Activated CD8-positive, alpha-beta memory T cell treated with anti-CD3 and anti-CD28 coated beads, Interleukin-2, amount 50 U/mL, for 24 hours (primary cell): ENCODE measurements at regions not wholly inside any gene's neighbourhood (a gene's known extent, or its start where the extent isn't known, plus 50 kb on each side); places are given as distances from the start of the nearest gene placed in this dataset.

Experiments
- DNase-seq: peaks from one replicate; pipeline ENCODE4 v3.0.0-alpha.2; 2020; ENCODE audit errors: extremely low read depth

DNA sequence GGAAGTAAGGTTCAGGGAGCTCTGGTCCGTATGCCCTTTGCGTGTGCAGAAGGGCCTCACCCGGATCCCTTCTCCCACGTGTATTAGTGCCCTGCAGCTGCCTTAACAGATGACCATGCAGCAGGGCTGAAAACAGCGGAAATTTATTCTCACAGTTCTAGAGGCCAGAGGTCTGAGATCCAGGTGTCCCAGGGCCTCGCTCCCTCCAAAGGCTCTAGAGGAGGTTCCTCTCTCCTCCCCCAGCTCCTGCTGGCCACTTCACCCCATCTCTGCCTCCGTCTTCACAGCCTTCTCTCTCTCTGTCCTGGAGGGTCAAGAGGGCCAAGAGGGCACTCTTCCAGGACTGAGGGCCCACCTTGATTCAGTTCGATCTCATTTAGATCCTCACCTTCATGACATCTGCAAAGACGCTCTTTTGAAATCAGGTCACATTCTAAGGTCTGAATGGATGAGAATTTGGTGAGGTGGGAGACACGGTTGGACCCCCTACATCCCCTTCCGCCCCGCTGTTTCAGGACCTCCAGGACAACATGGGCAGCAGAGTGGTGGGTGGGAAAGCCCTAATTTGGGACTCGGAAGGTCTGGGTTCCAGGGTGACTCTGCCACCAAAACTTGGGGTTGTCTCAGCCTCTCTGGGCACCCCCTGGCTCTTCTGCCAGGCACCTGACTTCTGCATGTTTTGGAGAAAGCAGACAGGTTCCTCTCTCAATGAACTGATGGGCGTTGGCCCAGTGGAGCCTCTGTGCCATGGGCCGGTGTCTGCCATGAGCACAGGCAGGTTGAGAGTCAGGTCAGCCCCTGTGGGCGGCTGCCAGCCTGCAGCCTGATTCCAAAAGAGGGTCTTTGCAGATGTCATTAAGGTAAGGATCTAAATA is 361.2 kb downstream of the SEC14L1 start:
- no peak for DNase-seq

DNA sequence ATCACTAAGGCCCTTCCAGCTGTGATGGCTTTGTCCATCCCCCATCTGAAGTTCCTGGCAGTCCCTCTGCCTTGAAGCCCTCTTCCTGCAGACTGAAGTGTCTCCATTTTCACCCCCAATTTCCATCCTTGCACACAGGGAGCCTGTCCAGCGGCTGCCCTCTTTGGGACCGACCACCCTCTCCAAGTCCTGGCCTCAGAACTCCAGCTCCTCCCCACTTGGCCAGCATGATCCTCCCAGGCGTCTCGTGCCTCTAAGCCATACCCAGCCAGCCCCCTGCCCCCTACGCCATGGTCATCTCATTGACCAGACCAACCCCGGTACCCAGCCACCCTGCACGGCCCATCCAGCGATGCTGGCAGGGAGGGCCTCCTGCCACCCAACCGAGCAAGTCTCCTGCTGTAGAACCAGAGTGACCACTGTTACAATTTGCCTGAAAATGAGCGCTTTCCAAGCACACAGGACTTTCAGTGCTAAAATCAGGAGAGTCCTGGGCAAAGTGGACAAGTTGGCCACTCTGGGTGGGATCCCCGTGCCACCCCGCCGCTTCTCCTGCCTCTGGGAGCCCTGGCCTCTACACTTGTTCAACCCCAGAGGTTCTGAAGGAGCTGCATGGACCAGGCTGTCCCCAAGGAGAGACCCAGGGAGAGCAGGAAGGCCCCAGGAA is 362.0 kb downstream of the SEC14L1 start:
- DNase-seq, result no peak

DNA sequence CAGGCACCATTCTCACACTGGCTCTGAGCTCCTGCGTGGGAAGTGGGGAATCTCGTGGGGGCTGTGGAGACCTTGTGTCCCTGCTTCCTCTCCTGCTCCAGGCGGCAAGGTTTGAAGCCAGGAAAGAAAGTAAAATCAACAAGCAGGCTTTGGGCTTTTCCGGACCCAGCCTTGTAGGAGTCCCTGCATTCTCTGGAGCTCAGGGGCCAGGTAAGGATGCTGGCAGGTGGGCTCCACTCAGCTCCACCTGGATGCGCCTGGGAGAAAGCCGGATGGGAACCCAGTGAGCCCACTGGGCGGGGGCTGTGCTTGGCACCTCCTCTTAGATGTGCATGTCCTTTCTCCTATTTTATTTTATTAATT is 362.5 kb downstream of the SEC14L1 start:
- no peak for DNase-seq

DNA sequence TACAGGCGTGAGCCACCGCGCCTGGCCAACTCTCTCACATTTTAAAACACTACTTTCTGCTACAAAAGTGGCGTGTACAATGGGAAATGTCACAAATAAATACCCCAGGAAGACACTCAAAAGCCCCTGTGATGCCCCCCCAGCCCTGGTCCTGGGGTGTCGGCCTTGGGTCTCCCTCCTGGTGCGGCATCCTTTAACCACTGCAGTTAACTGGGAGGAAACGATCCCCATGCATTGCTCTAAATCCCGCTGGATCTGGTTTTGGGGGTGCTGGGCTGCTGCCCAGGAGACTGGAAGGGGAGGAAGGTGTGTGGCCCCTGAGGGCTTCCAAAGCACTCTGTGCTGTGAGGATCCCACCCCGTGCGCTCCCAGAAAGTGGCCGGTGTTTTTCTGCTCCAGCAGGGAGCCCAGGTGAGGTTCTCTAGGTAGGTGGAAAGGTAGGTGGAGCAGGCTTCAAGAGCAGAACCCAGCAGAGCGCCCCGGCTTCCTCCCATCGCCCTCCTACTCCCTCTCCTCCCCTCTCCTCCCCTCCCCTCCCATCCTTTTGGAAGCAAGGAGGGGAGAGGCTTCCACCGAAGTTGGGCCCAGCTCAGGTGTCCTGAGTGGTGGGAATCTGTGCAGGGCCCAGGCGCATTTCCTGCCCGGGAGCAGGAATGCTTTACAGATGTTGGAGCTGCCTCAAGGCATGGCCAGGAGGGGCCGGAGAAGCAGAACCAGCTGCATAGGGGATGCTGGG is 363.3 kb downstream of the SEC14L1 start:
- no peak for DNase-seq

DNA sequence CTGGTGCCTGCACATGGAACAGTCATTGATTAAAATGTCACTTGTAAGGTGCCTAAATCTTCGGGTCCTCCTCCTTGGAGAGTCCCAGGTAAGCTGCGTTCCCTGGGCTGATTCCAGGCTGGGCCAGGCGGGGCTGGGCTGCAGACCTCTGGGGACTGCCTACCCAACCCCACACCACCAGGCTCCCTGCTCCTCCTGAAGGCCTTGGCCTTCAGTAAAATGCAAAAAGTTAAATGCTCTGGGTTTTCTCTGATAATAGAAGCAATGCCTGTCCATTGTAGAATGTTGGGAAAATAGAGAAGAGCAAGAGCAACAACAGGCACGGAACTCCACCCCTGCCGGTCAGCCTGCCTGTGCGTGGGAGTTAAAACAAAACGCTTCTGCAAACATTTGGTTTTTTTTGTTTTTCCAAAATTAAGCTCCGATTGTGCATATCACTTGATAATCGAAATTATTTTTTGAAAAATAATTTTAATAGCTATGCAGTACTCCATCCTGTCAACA is 363.9 kb downstream of the SEC14L1 start:
- DNase-seq, result no peak

DNA sequence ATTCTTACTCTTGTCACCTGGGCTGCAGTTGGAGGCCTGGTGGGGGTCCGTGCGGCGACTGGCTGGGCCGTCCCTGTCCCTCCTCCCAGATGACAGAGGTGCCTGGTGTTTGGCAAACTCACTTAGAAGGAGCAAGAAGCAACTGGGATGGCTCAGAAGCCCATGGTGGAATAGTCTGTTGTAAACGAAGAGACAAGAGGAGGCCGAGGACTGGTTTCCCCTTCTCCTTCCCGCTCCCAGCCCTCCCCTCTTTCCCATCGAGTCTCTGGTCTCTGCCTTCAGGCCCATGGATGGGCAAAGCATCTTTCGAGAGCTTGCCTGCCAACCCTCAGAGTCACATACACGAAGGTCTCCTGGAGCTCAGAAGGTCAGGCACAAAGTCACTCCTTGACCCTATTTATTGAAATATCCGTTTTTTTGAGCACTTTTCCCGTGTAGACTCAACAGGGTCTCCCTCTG is 364.4 kb downstream of the SEC14L1 start:
- no peak for DNase-seq

DNA sequence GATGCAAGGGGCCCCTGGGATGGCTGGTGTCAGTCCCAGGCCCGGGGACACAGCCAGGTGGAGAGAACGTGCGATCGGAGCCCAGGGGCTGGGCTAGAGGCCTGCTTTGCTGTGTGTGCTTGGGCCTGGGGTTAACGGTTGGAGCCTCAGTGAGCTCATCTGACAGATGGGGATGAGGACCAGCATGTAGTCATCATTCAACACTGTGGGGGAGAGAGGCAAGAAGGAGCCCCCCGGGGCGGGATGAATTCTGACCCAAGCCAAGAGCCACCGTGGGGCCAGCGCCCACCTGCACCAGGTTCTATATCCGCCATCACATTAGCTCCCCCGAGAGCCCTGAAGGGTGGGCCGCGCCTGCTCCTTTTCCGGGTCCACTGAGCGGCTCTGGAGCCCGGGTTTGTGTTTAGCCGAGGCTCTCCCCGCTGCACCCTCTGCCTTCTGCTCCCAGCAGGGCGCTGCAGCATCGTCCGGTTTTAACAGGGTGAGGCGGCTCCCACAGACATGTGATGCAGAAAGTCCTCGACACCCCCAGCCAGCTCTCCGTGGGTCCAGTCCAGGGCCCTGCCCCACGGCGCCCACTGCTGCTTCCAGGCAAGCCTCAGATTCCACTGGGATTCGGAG is 365.7 kb downstream of the SEC14L1 start:
- no peak for DNase-seq

DNA sequence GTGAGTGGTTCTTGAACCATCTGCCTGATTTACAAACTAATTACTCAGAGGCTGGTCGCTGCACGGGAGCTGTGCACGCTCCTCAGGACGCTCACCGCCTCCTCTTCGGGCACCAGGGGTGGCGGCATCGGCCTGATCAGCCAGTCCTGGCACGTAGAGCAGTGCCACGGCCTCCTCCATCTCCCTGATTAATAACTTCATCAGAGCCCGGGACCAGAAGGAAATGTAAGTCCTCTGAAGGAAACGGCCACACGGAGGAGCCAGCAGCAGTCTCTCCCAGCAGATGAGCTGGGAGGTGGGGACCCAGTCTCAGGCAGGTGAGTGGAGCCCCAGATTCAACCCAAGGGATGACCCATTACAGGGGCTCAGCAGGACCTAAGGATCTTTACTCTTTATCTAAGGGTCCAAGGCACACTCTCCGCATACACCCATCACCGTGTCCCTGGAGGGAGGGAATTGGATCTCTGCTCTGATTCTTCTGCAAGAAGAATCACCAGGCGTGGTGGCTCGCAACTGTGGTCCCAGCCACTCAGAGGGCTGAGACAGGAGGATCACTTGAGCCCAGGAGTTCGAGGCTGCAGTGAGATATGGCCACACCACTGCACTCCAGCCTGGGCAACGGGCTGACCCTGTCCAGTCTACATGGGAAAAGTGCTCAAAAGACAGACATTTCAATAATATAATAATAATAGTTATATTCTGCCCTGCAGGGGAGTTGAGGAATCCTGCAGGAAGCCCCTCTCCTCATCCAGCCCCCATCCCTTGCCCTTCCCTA is 366.5 kb downstream of the SEC14L1 start:
- no peak for DNase-seq

DNA sequence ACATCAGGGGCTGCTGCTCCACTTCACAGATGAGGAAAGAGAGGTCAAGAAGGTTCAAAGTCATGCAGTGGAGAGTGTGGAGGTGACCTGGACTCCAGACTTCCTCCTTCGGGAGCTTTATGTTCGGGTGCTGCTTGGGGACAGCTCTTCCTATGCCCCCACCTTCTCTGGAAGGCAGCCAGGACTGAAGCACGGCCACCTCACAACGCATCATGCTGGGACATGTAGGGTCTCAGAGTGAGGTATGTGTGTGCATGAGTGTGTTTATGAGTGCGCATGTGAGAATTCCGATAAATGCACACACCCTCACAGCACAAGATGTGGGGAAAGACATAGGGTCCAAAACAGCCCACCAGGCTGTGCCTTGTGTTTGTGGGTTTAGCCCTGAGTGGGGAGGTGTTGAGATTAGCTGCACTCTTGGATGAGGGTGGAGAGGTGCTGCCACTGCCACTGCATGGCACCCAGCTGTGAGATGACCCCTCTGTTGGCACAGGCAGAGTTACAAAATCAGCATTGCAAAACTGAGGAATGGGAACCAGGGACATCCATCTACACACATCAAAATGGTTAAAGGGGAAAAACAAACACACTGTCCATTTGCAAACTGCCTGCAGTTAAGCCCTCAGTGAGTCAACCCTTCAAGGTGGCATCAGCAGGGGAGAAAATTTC is 367.4 kb downstream of the SEC14L1 start:
- DNase-seq, result no peak

DNA sequence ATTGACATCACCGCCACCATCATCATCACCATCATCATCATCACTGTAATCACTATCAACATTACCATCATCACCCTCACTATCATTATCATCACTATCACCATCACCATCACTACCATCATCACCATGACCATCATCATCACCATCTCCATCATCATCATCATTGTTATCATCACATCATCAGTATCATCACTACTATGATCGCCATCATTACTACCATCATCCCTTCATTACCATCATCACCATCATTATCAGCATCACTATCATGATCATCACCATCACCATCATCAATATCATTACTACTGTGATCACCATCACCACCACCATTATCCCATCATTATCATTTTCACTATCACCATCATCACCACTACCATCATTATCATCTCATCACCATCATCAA is 368.3 kb downstream of the SEC14L1 start:
- no peak for DNase-seq

DNA sequence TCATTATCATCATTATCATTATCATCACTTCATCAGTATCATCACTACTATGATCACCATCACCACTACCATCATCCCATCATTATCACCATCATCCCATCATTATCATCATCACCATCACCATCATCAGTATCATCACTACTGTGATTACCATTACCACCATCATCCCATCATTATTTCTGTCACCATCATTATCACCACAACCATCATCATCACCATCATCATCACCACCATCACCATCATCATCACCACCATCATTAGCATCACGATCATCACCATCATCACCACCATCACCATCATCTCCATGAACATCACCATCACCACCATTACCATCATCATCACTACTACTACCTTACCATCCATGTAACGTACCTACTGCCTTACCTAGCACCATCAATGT is 368.8 kb downstream of the SEC14L1 start:
- DNase-seq, result no peak

DNA sequence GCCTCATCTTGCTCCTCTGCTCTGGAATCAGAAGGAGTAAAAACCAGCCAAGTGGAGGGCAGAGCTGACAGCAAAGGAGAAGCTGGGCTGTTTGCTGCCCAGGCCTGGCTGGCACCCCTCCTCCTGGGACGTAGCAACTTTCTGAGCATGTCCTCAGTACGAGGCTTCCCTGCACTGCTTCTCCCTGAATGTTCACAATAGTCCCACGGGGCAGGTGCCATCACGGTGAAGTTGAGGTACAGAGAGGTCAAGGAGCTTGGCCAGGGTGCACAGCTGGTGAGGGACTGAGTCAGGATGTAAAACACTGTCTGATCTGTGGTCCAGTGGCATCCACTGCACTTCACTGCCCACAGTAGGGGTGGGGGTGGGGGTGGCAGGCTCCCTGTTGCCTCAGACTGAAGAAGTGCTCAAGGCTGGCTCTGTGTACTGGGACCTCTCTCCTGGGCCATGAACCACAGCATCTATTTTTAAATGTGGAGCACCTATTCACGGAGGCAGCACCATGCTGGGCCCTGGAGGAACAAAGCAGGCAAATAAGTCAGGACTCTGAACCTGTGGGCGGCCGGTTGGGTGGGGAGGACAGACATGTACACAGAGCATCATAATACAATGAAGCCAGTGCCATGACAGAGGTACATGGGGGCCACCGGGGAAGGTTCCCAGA is 369.5 kb downstream of the SEC14L1 start:
- DNase-seq, result no peak

DNA sequence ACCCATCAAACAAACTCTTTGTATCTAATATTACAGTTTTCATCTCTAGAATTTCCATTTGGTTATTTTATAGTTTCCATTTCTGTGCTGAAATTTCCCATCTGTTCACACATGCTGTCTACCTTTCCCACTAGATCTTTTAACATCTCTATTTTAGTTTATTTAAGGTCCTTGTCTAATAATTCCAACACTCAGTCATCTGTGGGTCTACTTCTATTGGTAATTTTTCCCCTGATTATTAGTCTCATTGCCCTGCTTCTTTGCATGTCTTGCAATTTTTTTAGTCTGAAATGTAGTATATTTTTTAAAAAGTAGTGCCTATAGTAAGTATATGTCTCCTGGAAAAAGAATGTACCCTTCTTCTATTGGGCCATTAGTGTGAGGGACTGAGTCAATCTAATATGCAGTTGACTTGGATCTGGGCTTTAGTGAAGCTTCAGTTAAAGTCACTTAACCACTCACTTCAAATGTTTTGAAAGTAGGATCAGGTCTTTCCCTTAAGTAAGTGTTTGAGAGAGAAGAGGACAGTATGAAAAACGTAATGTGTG is 370.8 kb downstream of the SEC14L1 start:
- DNase-seq, result no peak

DNA sequence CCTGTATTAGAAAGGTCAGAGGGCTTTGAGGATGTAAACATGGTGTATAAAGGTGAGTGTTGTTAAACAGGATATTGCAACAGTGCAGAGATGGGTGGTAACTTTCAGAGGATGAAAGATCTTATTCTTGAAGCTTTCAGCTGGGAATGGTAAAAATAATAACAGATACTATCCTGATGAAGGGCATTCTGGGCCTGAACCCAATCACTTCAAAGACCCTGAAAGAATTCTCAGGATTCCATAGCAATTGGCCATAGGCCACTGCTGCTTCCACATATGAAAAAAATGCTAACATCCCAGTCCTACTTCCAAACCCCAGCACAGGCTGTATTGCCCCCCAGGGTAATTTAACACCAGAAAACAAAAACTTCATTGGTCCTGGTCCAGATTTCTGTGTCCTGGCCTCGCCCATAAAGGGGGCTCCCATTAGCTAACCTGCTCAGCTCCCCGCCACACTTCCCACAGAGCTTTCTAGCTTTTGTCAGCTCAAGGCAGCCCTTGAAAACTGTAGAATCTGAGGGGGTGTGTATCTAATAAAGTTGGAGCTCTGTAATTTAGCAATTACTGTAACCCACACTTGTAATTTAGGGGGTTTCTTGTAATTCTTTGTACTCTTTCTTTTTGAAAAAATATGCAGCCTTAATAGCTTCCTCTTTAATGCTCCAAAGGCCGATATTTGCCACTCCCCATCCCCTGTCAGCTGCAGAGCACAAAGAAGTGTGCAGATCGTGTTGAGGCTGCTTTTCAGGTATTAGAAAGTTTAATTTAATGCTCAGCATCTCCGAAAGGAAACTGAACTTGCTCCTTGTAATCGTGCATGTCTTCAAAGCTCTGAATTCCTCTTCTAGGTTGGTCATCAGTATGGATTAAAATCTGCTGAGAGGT is 371.5 kb downstream of the SEC14L1 start:
- DNase-seq, result no peak

DNA sequence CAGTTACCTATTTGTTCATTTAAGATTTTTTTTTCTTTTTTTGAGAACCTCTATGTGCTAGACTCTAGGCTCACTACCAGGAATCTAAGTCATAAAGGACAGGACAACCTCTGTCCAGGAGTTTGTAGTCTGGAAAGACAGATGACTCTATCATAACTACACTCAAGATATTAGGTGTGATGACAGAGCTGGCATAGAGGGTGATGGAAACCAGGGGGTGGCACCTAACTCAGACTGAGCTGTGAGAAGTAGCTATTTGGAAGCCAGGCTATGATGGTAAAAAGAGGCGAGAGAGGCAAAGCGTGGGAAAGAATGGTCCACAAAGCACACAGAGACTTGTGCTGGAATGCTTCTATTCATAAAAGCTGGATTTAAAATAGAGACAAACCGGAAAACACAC is 372.3 kb downstream of the SEC14L1 start:
- DNase-seq, result no peak

DNA sequence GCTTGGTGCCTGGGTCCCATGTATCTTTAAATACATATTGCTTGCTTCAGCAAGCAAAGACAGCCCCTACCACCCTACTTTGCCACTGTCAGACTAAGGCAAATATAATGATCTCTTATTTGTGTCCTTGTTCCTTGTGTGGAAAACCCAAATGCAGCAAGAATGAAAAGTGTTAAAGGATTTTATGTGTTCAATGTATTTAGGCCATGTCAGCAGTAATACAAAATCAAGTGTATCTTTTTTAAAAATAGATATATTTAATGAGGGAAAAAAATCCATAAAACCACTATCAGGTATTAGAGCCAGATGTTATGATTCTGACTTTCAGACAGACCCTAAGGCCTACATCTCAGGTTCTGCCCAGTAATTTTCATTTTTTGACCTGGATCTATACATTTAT is 374.5 kb downstream of the SEC14L1 start:
- no peak for DNase-seq

DNA sequence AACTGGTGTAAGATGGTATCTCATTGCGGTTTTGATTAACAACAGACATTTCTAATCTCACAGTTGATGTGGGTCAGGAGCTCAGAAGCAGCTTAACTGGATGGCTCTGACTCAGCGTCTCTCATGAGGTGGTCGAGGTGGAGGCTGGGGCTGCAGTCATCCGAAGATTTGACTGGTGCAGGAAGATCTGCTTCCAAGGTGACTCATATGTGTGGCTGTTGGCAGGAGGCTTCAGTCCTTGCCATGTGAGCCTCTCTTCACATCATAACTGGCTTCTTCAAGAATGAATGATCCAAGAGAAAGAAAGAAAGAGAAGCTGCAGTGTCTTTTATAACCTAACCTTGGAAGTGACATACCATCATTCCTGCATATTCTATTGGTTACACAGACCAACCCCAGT is 376.1 kb downstream of the SEC14L1 start:
- DNase-seq, result no peak

DNA sequence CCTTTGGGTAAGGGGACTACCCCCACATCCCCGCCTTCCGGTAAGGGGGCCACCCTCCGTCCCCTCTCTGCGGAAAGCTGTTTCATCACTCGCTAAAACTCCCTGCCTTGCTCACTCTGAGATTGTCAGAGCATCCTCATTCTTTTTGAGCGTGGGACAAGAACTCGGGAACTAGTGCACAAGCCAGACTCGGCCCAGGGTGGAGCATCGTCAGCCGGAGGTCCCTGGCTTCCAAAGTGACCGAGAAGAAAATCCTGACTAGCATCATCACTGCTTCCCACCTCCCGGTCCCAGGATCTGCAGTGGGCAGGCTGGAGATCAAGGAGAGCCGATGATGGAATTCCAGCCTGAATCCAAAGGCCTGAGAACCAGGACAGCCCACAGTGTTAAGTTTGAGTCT is 380.3 kb downstream of the SEC14L1 start:
- DNase-seq, result no peak

DNA sequence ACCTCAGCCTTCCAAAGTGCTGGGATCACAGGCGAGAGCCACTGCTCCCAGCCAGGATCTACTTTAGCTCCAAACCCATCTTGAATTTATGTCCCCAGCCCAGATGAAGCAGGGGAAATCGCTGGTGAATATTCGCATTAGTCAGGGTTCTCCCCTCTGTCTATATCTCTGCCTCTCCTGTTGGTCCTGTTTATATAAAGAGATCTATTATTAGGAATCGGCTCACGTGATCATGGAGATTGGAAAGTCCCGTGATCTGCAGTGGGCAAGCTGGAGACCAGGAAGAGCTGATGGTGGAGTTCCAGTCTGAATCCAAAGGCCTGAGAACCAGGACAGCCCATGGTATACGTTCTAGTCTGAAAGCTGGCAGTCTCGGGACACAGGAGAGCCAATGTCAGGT is 382.8 kb downstream of the SEC14L1 start:
- DNase-seq, result no peak
